ENCODE measurements at regions not wholly inside any gene's neighbourhood (a gene's known extent, or its start where the extent isn't known, plus 50 kb on each side); places are given as distances from the start of the nearest gene placed in this dataset.

DNA sequence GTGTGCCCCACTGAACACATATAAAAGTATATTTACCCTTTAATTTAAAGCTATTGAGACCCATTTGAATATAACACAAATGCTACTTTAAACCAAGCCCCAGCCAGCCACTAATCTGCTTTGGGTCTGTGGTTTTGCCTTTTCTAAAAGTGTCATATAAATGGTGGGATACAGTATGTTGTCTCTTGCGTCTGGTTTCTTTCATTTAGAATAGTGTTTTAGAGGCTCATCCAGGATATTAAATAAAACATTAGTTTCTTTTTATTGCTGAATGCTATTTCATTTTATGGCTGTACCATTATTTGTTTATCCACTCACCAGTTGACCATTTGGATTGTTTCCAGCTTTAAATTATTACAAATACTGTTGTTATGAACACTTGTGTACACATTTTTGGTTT lies 290.5 kb upstream of the SORL1-AS1 start:
- intact Hi-C loops (cut with DNase I): loop anchor here (5.0 kb wide), 3 partner anchors 71 to 359 kb away; no protein-coding TSS in a partner anchor
- Histone ChIP-seq H3K9me3 (no peaks in the 10 kb centered on the region), H3K4me1 (replicated peaks) (no peaks in the 10 kb centered on the region), H3K27me3 (replicated peaks; ENCODE audit: insufficient read depth) (no peaks in the 10 kb centered on the region), H3K4me3 (no peak overlapping the region), H3K27ac (no peak overlapping the region), H3K36me3 (no peaks in the 10 kb centered on the region)
- no peak for TF ChIP-seq POLR2AphosphoS5 (IDR thresholded peaks at IDR 0.05)
- TF ChIP-seq, protein P1, sequence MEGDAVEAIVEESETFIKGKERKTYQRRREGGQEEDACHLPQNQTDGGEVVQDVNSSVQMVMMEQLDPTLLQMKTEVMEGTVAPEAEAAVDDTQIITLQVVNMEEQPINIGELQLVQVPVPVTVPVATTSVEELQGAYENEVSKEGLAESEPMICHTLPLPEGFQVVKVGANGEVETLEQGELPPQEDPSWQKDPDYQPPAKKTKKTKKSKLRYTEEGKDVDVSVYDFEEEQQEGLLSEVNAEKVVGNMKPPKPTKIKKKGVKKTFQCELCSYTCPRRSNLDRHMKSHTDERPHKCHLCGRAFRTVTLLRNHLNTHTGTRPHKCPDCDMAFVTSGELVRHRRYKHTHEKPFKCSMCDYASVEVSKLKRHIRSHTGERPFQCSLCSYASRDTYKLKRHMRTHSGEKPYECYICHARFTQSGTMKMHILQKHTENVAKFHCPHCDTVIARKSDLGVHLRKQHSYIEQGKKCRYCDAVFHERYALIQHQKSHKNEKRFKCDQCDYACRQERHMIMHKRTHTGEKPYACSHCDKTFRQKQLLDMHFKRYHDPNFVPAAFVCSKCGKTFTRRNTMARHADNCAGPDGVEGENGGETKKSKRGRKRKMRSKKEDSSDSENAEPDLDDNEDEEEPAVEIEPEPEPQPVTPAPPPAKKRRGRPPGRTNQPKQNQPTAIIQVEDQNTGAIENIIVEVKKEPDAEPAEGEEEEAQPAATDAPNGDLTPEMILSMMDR (IDR thresholded peaks at IDR 0.05): no peak
- no peak for DNase-seq (ENCODE audit: low spot score)
- WGBS: 95% methylated on average over 1 of the region's 1 CpG

- Histone ChIP-seq H3K36me3 (no peaks in the 10 kb centered on the region), H3K4me3 (no peak overlapping the region), H3K4me1 (replicated peaks) (no peaks in the 10 kb centered on the region), H3K27me3 (replicated peaks; ENCODE audit: insufficient read depth) (no peaks in the 10 kb centered on the region), H3K9me3 (no peaks in the 10 kb centered on the region), H3K27ac (peak overlapping the region; percentile 53 to 60)
- intact Hi-C loops (cut with DNase I): loop anchor here (1.0 to 5.0 kb wide), 4 partner anchors 19 to 360 kb away; no protein-coding TSS in a partner anchor
- peak; percentile 7 for DNase-seq (ENCODE audit: low spot score)
- TF ChIP-seq, protein P1 (IDR thresholded peaks at IDR 0.05): no peak
- WGBS: 10% methylated on average over 8 of the region's 8 CpGs
Observed at GRCh38 chr11:121741761-121742361, 289.1 kb upstream of the SORL1-AS1 start.

DNA sequence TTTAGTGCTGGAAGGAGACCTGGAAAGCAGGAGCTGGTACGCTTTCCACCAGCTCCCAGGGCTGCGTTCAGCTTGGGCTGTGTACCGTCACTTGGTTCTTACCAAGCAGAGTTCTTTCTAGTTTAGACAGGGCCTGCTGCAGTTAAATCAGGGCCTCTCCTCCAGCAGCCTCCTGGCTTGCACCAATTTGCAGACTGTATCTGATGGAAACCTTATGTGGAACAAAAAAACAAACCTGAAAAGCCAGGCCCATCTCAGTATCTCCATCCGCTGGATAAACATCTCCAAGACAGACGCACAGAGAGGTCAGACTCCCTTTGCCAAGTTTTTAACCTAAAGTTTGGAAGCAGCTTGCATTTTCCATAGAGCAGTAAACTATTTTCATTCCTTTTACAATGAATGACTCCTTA lies 288.6 kb upstream of the SORL1-AS1 start:
- H3K4me3 ChIP-seq: no peak overlapping the region
- peak overlapping the region; percentile 53 to 60 for H3K27ac ChIP-seq
- H3K4me1 ChIP-seq (replicated peaks): no peaks in the 10 kb centered on the region
- DNase-seq (ENCODE audit: low spot score): no peak
- H3K36me3 ChIP-seq: no peaks in the 10 kb centered on the region
- intact Hi-C loops (cut with DNase I): loop anchor here (5.0 kb wide), 3 partner anchors 69 to 361 kb away; no protein-coding TSS in a partner anchor
- no peak for TF ChIP-seq POLR2AphosphoS5 (IDR thresholded peaks at IDR 0.05)
- TF ChIP-seq, protein P1 (IDR thresholded peaks at IDR 0.05): no peak
- no peaks in the 10 kb centered on the region for H3K27me3 ChIP-seq (replicated peaks; ENCODE audit: insufficient read depth)
- H3K9me3 ChIP-seq: no peaks in the 10 kb centered on the region
- 41% methylated on average over 5 of the region's 5 CpGs for WGBS

DNA sequence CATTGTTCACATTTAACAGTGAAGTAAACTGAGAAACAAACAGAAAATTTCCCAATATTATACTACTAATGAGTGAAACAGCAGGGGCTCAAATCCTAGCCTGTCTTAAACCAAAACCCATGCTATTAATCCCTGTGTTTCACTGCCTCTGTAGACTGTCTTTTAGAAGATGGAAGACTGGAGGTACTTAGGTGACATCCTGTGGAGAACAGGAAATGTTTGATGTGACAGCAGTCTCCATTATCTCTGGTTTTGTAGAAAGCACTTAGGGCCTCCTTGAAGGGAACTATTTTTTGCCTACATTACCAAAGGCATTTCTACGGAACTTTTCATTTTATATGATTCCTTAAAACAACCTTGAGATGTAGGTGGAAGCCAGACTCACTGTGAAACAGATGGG lies 288.1 kb upstream of the SORL1-AS1 start:
- H3K27ac ChIP-seq: peak overlapping the region; percentile 53 to 60
- WGBS: 65% methylated on average over 1 of the region's 1 CpG
- no peaks in the 10 kb centered on the region for H3K4me1 ChIP-seq (replicated peaks)
- no peak for DNase-seq (ENCODE audit: low spot score)
- H3K4me3 ChIP-seq: no peak overlapping the region
- intact Hi-C loops (cut with DNase I): loop anchor here (5.0 kb wide), 3 partner anchors 69 to 361 kb away; no protein-coding TSS in a partner anchor
- H3K9me3 ChIP-seq: no peaks in the 10 kb centered on the region
- no peaks in the 10 kb centered on the region for H3K27me3 ChIP-seq (replicated peaks; ENCODE audit: insufficient read depth)
- H3K36me3 ChIP-seq: no peaks in the 10 kb centered on the region
- TF ChIP-seq, protein P1 (IDR thresholded peaks at IDR 0.05): no peak
- TF ChIP-seq POLR2A (IDR thresholded peaks at IDR 0.05) (no peak), POLR2AphosphoS5 (IDR thresholded peaks at IDR 0.05) (no peak)

DNA sequence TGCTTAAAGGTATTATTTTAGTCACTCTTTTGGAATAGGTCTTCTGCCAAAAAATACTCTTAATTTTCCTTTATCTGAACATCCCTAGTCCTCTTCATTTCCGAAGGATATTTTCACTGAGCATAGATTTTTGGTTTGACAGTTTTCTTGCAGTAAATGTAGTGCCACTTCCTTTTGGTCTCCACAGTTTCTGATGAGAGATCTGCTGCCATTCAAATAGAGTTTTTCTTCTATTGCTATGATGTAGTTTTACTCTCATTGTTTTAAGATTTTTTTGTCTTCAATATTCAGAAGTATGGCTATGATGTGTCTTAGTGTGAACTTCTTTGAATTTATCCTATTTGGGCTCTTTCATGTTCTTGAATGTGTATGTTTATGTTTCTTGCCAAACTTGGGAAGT lies 281.1 kb upstream of the SORL1-AS1 start:
- no peaks in the 10 kb centered on the region for H3K36me3 ChIP-seq
- no peaks in the 10 kb centered on the region for H3K27me3 ChIP-seq (replicated peaks; ENCODE audit: insufficient read depth)
- no peak overlapping the region for H3K4me3 ChIP-seq
- no peaks in the 10 kb centered on the region for H3K4me1 ChIP-seq (replicated peaks)
- TF ChIP-seq POLR2A (IDR thresholded peaks at IDR 0.05) (no peak), POLR2AphosphoS5 (IDR thresholded peaks at IDR 0.05) (no peak)
- TF ChIP-seq, protein P1 (IDR thresholded peaks at IDR 0.05): no peak
- intact Hi-C loops (cut with DNase I): no loop called here
- 93% methylated on average over 1 of the region's 1 CpG for WGBS
- no peaks in the 10 kb centered on the region for H3K9me3 ChIP-seq
- H3K27ac ChIP-seq: no peak overlapping the region
- DNase-seq (ENCODE audit: low spot score): no peak
